Psoas muscle (tissue), 7 donors: ENCODE measurements at regions not wholly inside any gene's neighbourhood (a gene's known extent, or its start where the extent isn't known, plus 50 kb on each side); places are given as distances from the start of the nearest gene placed in this dataset.

Experiments
- ATAC-seq, 4 donors: fragments of 200-7000 bp; cut with Tn5 transposase; one replicate each; pipeline ENCODE4 v1.9.1; 2020; ENCODE audit warnings: moderate library complexity in 3 of 4, mild to moderate bottlenecking in 2 of 4
- DNase-seq, 2 donors: peaks; one replicate each; pipeline ENCODE4 v3.0.0-alpha.2; 2020
- H3K27ac ChIP-seq: fragments of 200-600 bp; one replicate; pipeline ENCODE4 v1.8.0; 2022
- H3K27me3 ChIP-seq, 3 donors: fragments of 200-600 bp in 1 of 3; one replicate each; pipeline versions ENCODE4 v1.6.1 to v1.8.0; 2013 to 2022; ENCODE audit warnings: low read length in 2 of 3, mild to moderate bottlenecking in 2 of 3, moderate library complexity in 1 of 3; ENCODE audit not compliant: insufficient read depth in 3 of 3
- H3K36me3 ChIP-seq, 2 donors: fragments of 200-600 bp in 1 of 2; one replicate each; pipeline versions ENCODE4 v1.6.1 to v1.8.0; 2013 to 2022; ENCODE audit warnings: low read depth in 1 of 2, mild to moderate bottlenecking in 1 of 2, moderate library complexity in 1 of 2; ENCODE audit not compliant: insufficient read depth in 1 of 2
- H3K4me1 ChIP-seq: fragments of 200-600 bp; one replicate; pipeline ENCODE4 v1.8.0; 2022
- H3K4me3 ChIP-seq: fragments of 200-600 bp; one replicate; pipeline ENCODE4 v1.8.0; 2022; ENCODE audit warnings: mild to moderate bottlenecking
- H3K9me3 ChIP-seq: fragments of 200-600 bp; one replicate; pipeline ENCODE4 v1.8.0; 2022
- CTCF ChIP-seq: fragments of 200-600 bp; IDR thresholded peaks from one replicate; pipeline ENCODE4 v1.8.0; 2022; ENCODE audit warnings: antibody characterized with exemption
- WGBS, 3 donors: extraction: QIAGEN DNeasy Blood & Tissue Kit; methylation state at CpG; one replicate each; pipeline versions ENCODE4 v1.1.6 to v1.1.7; 2013; 5-methylcytosine and 5-hydroxymethylcytosine counted together
- intact Hi-C, 2 donors: fragments of 100-400 bp; cut with DNase I; formaldehyde crosslinking; loops; one replicate each; pipeline versions ENCODE4 v1.11.0 to v1.14.2; 2022
- donor health status: healthy with polysubstance abuse.
- donor health status: DM: no; HTN: no; CAD: no; lungs with moderate emphysema.
- donor health status: Bipolar disorder and iron deficiency.
- donor health status: healthy.
- donor health status: DM: yes; HTN: yes; CAD: no.
- donor health status: DM: no; HTN: no; CAD: no.
- donor health status: DM: yes; HTN: yes; CAD: no.

DNA sequence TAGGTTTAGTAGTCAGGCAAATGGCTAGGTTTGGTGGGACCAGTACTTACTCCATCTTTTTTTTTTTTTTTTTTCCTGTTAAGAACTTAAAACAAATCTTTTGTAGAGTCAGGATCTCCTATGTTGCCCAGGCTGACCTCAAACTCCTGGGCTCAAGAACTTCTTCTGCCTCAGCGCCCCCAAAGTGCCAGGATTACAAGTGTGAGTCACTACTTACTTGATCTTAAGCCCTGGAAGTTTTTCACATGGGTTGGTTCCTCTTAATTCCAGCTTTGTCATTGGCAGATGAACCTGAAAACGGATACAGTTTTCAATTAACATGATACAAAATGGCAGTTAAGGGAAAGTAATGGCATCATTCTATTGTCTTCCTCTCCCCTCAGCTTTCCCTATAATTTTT, 179.4 kb upstream of the JAG1 start:
- no peak for TF ChIP-seq CTCF
- H3K9me3 ChIP-seq = no peaks in the 10 kb centered on the region
- H3K36me3 ChIP-seq = no peaks in the 10 kb centered on the region
- DNase-seq (no peak), ATAC-seq (no peak)
- no peak overlapping the region for H3K4me3 ChIP-seq
- 78 to 87% (median 81%) methylated on average over 2 of the region's 2 CpGs for WGBS, 3 donors
- intact Hi-C loops = loop anchor here in 1 of 2 donors (10.0 kb wide), 1 partner anchor 178 kb away; the partner anchor contains the start of gene JAG1
- no peaks in the 10 kb centered on the region for H3K4me1 ChIP-seq
- no peaks in the 10 kb centered on the region for H3K27me3 ChIP-seq
- no peak overlapping the region for H3K27ac ChIP-seq

GRCh38 chr20:10853731-10854130, 179.9 kb upstream of the JAG1 start:
- Histone ChIP-seq H3K36me3 (no peaks in the 10 kb centered on the region), H3K4me3 (no peak overlapping the region), H3K27ac (no peak overlapping the region), H3K9me3 (no peaks in the 10 kb centered on the region), H3K27me3 (no peaks in the 10 kb centered on the region), H3K4me1 (no peaks in the 10 kb centered on the region)
- WGBS, 3 donors = 80 to 86% (median 82%) methylated on average over 4 of the region's 4 CpGs
- ATAC-seq (no peak), DNase-seq (no peak)
- intact Hi-C loops = loop anchor here in 1 of 2 donors (10.0 kb wide), 1 partner anchor 179 kb away; the partner anchor contains the start of gene JAG1
- TF ChIP-seq CTCF = no peak

GRCh38 chr20:10854976-10855375, 181.2 kb upstream of the JAG1 start:
- no peaks in the 10 kb centered on the region for H3K27me3 ChIP-seq
- ATAC-seq (no peak), DNase-seq (no peak)
- intact Hi-C loops = loop anchor here in 1 of 2 donors (10.0 kb wide), 1 partner anchor 180 kb away; the partner anchor contains the start of gene JAG1
- no peak for TF ChIP-seq CTCF
- H3K4me1 ChIP-seq = no peaks in the 10 kb centered on the region
- H3K27ac ChIP-seq = no peak overlapping the region
- H3K4me3 ChIP-seq = no peak overlapping the region
- 56 to 83% (median 78%) methylated on average over 2 of the region's 2 CpGs for WGBS, 3 donors
- H3K36me3 ChIP-seq = no peaks in the 10 kb centered on the region
- H3K9me3 ChIP-seq = no peaks in the 10 kb centered on the region

GRCh38 chr20:10855778-10856177, 182.0 kb upstream of the JAG1 start:
- intact Hi-C loops = loop anchor here in 1 of 2 donors (10.0 kb wide), 1 partner anchor 181 kb away; the partner anchor contains the start of gene JAG1
- H3K4me1 ChIP-seq = no peaks in the 10 kb centered on the region
- no peaks in the 10 kb centered on the region for H3K9me3 ChIP-seq
- TF ChIP-seq CTCF = no peak
- ATAC-seq = no peak
- no peaks in the 10 kb centered on the region for H3K27me3 ChIP-seq
- DNase-seq = no peak
- H3K27ac ChIP-seq = no peak overlapping the region
- H3K4me3 ChIP-seq = no peak overlapping the region
- no peaks in the 10 kb centered on the region for H3K36me3 ChIP-seq
